Muscle layer of duodenum (tissue), 2 donors: ENCODE measurements at regions not wholly inside any gene's neighbourhood (a gene's known extent, or its start where the extent isn't known, plus 50 kb on each side); places are given as distances from the start of the nearest gene placed in this dataset.

Experiments
- H3K27ac ChIP-seq: one replicate; pipeline ENCODE4 v1.7.0; 2013; ENCODE audit warnings: mild to moderate bottlenecking, low read length
- H3K27me3 ChIP-seq: one replicate; pipeline ENCODE4 v1.7.0; 2013; ENCODE audit warnings: low read depth, mild to moderate bottlenecking, control low read depth, low read length
- H3K36me3 ChIP-seq, 2 donors: one replicate each; pipeline ENCODE4 v1.7.0; 2013; ENCODE audit warnings: low read length in 2 of 2, control low read depth in 1 of 2, mild to moderate bottlenecking in 1 of 2; ENCODE audit not compliant: insufficient read depth in 2 of 2, control insufficient read depth in 1 of 2
- H3K4me1 ChIP-seq, 2 donors: one replicate each; pipeline ENCODE4 v1.7.0; 2013; ENCODE audit warnings: low read length in 2 of 2, mild to moderate bottlenecking in 2 of 2, control low read depth in 1 of 2, moderate library complexity in 1 of 2; ENCODE audit not compliant: insufficient read depth in 2 of 2, control insufficient read depth in 1 of 2
- H3K4me3 ChIP-seq, 2 donors: one replicate each; pipeline ENCODE4 v1.7.0; 2013; ENCODE audit warnings: low read length in 2 of 2, low read depth in 1 of 2, mild to moderate bottlenecking in 1 of 2
- H3K9me3 ChIP-seq, 2 donors: one replicate each; pipeline ENCODE4 v1.7.0; 2013; ENCODE audit warnings: low read length in 2 of 2, control low read depth in 1 of 2, mild to moderate bottlenecking in 1 of 2; ENCODE audit not compliant: control insufficient read depth in 1 of 2
- donor health status: healthy.

DNA sequence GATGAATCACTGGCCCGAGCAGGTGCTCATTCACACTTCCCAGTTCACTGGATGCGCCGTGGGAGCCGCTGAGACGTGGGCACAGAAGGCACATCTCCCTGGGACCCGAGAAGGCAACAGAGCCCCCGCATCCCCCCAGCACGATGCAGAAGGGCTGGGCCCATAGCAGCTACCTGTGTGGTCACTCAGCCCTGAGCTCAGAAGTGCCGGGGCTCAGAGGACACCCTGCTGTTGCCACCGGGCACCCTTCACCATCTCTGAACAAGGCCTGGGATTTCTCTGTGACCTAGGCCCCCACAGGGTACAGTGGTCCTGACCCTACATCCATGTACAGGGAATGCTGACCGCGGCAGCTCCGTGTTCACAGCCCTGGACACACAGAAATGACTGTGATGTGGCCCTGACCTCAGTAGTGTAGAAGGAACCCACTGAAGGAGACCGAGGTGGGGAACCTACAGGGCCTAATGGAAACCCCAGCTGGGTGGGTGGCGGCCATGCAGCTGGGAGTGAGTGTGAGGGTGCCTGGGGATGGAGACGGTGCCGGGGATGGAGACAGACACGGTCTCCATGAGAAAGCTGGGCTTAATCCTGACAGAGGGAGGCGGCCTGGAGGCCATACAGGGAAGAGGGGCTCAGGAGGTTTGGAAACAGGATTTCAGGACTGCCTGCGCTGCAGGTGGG, 111.9 kb upstream of the OTOS start:
- H3K9me3 ChIP-seq: no peaks in the 10 kb centered on the region
- H3K4me3 ChIP-seq: no peak overlapping the region
- no peaks in the 10 kb centered on the region for H3K36me3 ChIP-seq
- H3K27me3 ChIP-seq: no peaks in the 10 kb centered on the region
- H3K4me1 ChIP-seq: peaks cover 8 to 12% of the 10 kb centered on the region in 2 donors
- H3K27ac ChIP-seq: peak overlapping the region; percentile 31

DNA sequence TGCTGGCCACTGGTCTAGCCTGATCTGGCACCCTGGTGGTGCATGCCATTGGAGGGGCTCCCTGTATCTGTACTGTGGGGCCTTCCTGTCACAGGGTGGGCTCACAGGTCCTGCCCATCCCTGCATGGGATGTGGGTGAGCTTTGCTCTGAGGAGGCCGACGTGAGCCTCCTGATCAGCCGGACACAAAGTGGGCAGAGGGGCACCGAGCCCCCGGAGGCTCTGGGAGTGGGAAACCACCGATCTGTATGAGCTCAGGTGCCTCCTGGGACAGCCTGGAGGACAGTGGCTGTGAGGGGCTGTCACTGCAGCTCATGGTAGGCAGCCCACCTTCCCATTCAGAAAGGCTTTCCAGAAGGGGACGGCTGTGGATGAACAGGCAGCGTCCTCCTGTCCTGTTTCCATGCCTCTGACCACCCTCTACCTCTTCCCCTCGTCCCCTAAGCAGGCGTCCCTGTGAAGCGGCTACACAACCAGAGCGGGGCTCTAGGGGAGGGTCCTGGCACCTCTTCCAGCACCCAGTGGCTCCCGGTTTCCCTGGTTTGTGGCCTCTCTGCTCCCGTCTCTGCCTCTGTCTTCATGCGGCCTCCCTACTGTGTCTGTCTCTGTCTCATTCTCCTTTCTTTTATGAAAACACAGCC, 112.5 kb upstream of the OTOS start:
- Histone ChIP-seq H3K4me3 (no peak overlapping the region), H3K36me3 (no peaks in the 10 kb centered on the region), H3K9me3 (no peaks in the 10 kb centered on the region), H3K27me3 (no peaks in the 10 kb centered on the region), H3K27ac (no peak overlapping the region), H3K4me1 (peaks cover 4 to 12% of the 10 kb centered on the region in 2 donors)

DNA sequence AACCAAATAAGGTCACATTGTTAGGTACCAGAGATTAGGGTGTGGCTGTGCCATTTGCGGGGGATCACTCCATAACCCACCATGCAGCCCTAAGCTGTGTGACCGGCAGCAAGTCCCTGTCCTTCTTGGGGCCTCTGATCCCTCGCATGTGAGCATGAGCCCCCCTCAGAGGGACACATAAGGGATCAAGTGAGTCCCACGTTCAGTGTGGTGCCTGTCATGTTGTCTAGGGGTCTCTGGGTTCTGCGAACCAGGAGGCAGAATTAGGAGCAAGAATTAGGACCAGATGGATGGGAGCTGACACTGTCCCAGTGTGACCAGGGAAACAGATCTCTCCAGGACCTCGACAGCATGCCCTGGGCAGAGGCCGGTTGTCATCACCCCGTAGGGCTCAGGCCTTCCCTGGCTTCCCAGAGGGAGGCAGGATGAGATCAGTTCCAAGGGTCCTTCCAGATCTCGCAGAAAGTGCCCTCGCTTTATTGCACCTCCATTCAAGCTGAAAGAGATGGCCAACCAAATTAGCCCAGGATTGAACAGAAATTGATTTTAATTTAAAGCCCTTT, 113.2 kb upstream of the OTOS start:
- Histone ChIP-seq H3K36me3 (no peaks in the 10 kb centered on the region), H3K4me3 (no peak overlapping the region), H3K9me3 (no peaks in the 10 kb centered on the region), H3K4me1 (peaks cover 0 to 12% of the 10 kb centered on the region in 2 donors), H3K27ac (no peak overlapping the region), H3K27me3 (no peaks in the 10 kb centered on the region)

DNA sequence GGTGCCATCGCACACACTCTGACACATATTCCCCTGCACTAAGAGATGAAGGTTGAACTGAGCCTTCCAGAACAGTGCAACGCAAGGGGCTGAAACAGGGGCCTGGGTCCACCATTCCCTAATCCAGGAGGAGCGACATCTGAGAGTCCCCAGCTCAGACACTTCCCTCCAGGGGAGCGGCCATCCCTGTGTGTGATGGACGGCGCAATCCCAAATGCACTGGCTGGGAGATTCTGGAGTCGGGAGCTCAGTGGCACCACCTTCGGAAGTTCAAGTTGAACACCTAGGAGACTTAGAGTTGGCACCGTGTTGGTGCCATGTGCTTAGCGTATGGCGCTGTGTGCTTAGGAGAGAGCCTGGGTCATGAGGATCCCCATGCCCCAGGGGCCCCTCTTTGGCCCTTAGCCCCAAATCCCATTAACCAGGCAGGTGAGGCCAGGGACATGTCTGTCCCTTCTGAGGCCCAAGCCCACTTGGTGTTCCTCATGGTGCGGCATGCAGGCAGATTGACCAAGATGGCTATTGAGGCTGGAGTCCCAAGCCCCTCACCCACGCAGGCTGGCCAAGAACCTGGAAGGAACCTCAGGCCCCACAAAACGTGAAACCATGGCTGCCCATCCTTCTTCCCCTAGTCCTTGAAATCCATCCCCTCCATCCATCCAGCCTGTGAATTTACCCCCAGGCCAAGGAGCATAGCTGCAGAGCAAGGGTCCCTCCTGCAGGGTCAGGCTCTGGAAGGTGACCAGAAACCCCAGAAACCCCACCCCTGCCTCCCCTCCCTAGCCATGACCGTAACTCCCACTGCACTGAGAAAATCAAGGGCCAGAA, 114.1 kb upstream of the OTOS start:
- H3K9me3 ChIP-seq: no peaks in the 10 kb centered on the region
- peaks cover 0 to 12% of the 10 kb centered on the region in 2 donors for H3K4me1 ChIP-seq
- H3K36me3 ChIP-seq: no peaks in the 10 kb centered on the region
- H3K27ac ChIP-seq: no peak overlapping the region
- H3K27me3 ChIP-seq: no peaks in the 10 kb centered on the region
- no peak overlapping the region for H3K4me3 ChIP-seq

DNA sequence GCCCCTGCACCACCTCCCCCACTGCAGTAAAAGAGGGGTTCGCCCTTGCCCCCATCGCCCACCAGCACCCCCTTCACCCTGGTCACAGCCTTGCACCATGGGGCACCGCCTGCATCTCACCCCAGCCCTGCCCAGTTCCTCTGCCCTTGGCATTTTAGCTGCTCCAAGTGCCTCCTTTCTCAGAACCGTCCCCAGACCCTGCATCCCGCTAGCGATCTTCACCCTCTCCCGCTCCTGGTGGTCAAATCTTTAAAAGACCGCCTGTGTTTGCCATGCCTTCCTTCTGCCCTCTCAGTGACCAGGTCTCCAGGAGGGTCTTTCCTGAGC, 114.7 kb upstream of the OTOS start:
- Histone ChIP-seq H3K27ac (no peak overlapping the region), H3K27me3 (no peaks in the 10 kb centered on the region), H3K36me3 (no peaks in the 10 kb centered on the region), H3K9me3 (no peaks in the 10 kb centered on the region), H3K4me1 (peaks cover 0 to 11% of the 10 kb centered on the region in 2 donors), H3K4me3 (no peak overlapping the region)

DNA sequence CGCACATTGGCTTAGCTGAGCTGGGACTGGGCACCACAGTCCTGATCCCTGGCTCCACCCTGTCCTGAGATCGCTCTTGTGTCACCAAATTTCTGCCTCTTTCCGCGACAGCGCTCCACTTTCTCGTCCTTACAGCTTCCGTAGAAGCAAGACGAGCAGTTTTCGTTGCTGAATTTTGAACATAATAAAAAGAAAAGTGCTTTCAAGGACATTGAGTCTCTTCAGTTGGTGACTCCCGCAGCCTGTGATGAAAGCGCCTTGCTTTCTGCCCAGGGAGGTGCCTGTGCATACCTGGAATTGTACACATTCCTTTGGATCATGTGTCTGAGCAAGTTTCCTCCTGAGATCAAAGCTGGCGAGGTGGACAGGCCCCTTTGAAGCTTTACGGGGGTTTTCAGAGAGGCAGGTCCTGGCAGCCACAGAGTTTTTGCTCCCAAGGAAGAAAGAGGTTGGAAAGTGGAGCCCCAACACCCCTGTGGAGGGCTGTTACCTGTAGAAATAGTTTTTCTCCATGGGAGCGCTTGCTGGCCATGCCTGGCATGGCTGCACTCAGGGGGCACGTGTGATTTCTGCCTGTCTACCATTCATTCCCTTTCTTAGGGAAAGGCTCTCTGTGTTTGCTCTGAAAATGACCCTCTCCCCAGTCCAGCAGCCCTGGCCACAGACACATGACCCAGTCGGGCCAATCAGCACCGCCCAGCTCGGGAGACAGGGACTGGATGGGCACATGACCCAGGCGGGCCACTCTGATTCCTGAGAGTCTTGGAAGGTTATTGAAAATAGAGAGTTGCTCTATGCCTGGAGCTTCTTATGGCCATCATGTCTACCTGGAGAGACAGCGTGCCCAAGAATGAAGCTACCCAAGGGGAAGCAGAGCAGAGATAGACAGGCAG, 115.6 kb upstream of the OTOS start:
- H3K27me3 ChIP-seq: no peaks in the 10 kb centered on the region
- H3K4me3 ChIP-seq: no peak overlapping the region
- no peaks in the 10 kb centered on the region for H3K36me3 ChIP-seq
- H3K27ac ChIP-seq: no peak overlapping the region
- H3K9me3 ChIP-seq: no peaks in the 10 kb centered on the region
- H3K4me1 ChIP-seq: peaks cover 0 to 5% of the 10 kb centered on the region in 2 donors

DNA sequence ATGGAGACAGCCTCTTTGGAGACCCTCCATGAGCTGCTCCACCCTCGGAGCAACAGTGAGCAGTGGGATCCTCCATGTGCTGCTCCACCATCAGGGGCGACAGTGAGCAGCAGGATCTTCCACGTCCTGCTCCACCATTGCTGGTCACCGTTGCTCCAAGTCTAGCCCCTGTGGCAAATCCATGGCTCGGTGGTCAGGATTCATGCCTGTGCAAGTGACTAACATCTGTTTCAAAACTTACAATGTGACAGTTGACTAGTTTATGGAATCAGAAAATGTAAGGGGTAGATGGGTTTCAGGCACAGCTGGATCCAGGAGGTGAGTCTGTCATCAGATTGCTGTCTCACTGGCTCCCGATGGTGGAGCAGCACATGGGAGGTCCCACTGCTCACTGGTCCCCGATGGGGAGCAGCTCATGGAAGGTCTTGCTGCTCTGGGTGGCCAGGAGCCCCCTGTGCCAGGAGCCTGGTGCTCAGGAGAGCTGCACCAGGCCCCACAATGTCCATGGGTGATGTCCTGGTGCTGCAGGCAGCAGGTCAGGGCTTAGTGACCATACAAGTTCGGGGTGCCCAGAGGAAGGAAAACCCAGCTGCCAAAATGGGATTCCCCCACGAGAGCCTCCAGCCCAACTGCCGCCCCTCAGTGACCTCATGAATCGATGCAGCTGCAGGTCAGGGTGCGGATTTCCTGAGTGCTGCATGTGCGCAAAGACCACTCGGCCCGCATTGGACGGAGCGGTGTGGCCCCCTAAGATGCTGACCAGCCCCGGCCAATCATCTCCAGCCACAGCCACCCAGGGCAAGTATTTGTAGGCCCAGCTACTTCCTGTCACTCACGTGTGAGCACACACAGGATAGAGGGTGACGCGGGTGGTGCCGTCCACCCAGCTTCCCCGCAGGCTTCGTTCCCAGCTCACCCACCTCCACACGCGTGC, 116.5 kb upstream of the OTOS start:
- no peak overlapping the region for H3K27ac ChIP-seq
- H3K4me3 ChIP-seq: no peak overlapping the region
- no peaks in the 10 kb centered on the region for H3K36me3 ChIP-seq
- peaks cover 0 to under 1% of the 10 kb centered on the region in 2 donors for H3K4me1 ChIP-seq
- no peaks in the 10 kb centered on the region for H3K9me3 ChIP-seq
- H3K27me3 ChIP-seq: no peaks in the 10 kb centered on the region

DNA sequence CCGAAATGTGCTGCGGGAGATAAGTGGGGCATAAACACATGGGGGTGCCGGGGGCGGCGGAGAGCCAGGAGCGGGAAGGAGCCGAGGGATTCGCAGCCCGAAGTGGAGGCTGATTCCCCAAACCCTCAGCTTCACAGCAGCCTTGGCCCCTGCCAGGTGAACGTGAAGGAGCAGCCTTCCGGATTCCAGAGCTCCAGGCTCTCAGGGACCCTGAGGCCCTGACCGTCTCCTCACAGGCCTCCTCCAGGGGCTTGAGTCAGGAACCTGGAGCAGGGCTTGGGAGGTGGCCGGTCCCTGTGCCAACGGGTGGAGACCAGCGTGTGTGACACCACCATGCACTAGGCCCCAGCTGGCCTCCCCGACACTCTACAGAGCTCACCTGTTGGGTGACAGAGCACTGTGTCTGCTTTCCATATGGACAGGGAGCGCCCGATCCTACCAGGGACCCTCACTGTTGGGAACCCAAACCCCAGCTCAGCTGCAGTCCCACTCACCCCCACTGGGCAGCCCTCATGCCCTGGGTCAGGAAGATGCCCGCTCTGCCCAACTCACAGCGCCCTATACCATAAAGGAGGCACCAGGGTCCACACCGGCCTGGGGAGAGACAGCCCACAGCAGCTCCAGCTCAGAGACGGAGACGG, 117.6 kb upstream of the OTOS start:
- H3K4me1 ChIP-seq: no peaks in the 10 kb centered on the region
- H3K9me3 ChIP-seq: peaks cover 0 to 6% of the 10 kb centered on the region in 2 donors
- no peak overlapping the region for H3K27ac ChIP-seq
- no peak overlapping the region for H3K4me3 ChIP-seq
- H3K36me3 ChIP-seq: no peaks in the 10 kb centered on the region
- H3K27me3 ChIP-seq: no peaks in the 10 kb centered on the region

DNA sequence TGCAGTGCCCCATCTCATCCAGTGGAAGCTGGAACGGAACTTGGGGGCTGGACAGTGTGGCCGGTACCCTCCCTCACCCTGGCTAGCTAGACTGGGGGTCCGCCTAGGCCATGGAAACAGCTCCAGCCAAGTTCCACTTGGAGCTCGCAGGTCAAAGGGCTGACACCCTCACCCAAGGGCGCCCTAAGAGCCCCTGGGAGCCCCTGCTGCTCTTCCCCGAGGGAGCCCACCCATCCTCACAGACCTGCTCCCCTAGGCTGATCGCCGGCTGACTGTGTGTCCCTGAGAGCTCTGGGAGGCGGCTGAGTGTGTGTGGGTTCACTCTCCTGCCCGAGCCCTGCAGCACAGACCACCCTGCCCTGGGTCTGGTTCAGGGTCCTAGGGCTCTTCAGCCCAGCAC, 118.2 kb upstream of the OTOS start:
- no peaks in the 10 kb centered on the region for H3K4me1 ChIP-seq

More for the DNA sequence above, 118.2 kb upstream of the OTOS start:
- no peak overlapping the region for H3K27ac ChIP-seq
- H3K36me3 ChIP-seq: no peaks in the 10 kb centered on the region
- no peaks in the 10 kb centered on the region for H3K27me3 ChIP-seq
- H3K9me3 ChIP-seq: peaks cover 0 to 6% of the 10 kb centered on the region in 2 donors
- no peak overlapping the region for H3K4me3 ChIP-seq
